GM21723 (cell line): ENCODE measurements at regions not wholly inside any gene's neighbourhood (a gene's known extent, or its start where the extent isn't known, plus 50 kb on each side); places are given as distances from the start of the nearest gene placed in this dataset.

Source experiments
- ATAC-seq: cut with Tn5 transposase; IDR thresholded peaks from one replicate; pipeline ENCODE4 v1.9.1; 2021; ENCODE audit warnings: mild to moderate bottlenecking, moderate library complexity; ENCODE audit not compliant: unreplicated experiment

DNA sequence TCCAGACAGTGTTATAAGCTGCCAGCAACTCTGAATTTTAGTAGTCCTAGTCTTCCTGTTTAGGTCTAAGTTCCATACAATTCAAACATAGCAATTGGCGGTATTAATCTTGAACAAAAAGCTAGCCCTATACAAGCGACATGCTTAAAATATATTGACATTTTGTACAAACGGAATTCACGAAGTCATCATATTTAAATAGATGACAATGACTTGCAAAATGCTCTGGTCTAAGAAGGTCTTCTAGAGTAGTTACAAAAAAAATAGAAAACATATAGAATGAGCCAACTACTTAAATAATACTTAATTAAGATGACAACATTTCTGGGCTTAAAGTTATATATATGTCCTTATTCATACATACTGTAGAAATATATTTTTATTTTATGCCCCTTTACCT is 446.6 kb downstream of the ANKRD7 start:
- no peak for ATAC-seq

- ATAC-seq = no peak
Observed at GRCh38 chr7:118684796-118685195, 460.3 kb downstream of the ANKRD7 start.

DNA sequence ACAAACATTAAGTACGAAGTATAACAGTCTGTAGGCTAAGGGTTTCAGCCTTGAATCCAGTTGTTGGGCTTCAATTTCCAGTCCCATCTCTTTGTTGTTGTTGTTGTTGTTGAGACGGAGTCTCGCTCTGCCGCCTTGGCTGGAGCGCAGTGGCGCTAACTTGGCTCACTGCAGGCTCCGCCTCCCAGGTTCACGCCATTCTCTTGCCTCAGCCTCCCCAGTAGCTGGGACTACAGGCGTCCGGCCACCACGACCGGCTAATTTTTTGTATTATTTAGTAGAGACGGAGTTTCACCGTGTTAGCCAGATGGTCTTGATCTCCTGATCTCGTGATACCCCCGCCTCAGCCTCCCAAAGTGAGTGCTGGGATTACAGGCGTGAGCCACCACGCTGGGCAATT is 464.9 kb downstream of the ANKRD7 start:
- no peak for ATAC-seq

DNA sequence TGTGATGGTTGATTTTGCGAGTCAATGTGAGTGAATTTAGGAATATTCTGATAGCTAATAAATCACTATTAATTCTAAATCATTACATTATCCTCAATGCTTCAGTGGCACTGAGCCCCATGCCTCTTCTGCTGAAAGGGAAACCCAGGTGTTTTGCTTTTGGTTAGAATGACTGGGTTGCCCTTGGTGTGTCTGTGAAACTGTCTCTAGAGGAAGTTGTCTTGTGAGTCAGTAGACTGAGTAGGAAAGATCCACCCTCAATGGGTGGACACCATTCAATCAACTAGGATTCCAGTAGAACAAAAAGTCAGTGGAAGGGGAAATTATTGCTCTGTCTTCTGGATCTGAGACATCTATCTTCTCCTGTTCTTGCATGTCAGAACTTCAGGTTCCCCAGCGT is 472.4 kb downstream of the ANKRD7 start:
- no peak for ATAC-seq

GRCh38 chr7:118699222-118699621 is 474.7 kb downstream of the ANKRD7 start:
- no peak for ATAC-seq

GRCh38 chr7:118708741-118709140 is 484.2 kb downstream of the ANKRD7 start:
- ATAC-seq = no peak

GRCh38 chr7:118711688-118712087 is 487.2 kb downstream of the ANKRD7 start:
- no peak for ATAC-seq

- no peak for ATAC-seq
Observed at GRCh38 chr7:118713039-118713438, 488.5 kb downstream of the ANKRD7 start.

- no peak for ATAC-seq
Observed at GRCh38 chr7:118720632-118721031, 496.1 kb downstream of the ANKRD7 start.

DNA sequence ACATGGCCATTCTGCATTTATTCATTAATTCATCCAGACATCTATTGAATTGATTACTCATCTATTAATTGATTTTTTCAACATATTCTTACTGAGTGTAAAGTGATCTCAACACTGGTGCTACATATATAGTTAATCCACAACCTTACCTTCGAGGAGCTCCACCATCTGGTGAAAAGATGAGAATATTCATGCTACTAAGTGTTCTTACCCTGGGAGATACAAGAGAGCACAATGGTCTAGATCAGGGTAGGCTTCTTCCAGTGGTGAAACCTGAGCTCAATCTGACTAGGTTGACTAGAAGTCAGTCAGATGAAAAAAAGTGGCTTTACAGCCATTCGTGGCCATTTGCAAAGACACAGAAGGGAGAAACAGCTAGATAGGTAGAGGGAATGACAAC is 507.4 kb downstream of the ANKRD7 start:
- ATAC-seq = no peak

GRCh38 chr7:118734541-118734940 is 510.0 kb downstream of the ANKRD7 start:
- ATAC-seq = no peak

DNA sequence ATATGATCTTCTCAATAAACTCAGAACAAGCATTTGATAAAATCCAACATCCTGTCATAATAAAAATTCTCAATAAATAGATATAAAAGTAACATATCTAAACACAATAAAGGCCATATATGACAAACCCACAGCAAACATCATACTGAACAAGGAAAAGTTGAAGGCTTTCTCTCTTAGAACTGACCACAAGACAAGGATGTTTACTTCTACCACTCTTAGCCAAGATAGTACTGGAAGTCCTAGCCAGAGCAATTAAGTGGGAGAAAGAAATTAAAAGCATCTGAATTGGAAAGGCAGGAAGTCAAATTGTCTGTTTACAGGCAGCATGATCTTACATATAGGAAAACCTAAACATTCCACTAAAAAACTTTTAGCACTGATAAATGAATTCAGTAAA is 510.9 kb downstream of the ANKRD7 start:
- ATAC-seq = no peak

DNA sequence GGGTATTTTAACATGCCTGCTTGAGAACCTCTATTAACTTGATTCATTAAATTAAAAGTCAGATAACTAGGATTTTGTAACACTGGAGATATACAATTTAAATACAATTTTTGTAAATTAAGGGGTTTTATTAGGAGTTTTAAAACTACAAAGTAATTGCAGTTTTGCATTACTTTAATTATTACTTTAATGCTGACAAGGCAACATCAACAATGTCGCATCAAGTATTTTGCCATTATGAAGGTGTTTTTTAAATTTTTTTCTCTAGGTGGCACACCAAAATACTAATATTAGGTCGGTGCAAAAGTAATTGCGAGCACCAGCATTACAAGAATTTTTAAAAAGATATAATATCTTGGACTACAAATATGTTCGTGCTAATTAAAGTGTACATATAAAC is 513.4 kb downstream of the ANKRD7 start:
- ATAC-seq = no peak

DNA sequence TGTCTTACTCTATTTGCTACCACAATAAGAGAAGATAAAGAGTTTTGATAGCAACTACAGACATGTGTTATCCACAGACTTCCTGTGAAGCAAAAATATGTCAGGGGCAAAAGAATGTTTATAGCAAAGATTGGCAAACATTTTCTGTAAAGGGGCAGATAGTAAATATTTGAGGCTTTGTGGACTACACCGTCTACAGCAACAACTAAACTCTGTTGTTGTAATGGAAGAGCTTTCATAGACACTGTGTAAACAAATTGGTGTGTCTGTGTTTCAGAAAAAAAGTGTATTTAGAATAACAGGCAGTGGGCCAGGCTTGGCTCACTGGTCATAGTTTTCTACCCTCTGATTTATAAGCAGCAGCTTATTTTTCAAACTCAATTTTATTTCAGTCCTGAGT is 521.4 kb downstream of the ANKRD7 start:
- no peak for ATAC-seq

GRCh38 chr7:118747473-118747872 is 523.0 kb downstream of the ANKRD7 start:
- no peak for ATAC-seq

DNA sequence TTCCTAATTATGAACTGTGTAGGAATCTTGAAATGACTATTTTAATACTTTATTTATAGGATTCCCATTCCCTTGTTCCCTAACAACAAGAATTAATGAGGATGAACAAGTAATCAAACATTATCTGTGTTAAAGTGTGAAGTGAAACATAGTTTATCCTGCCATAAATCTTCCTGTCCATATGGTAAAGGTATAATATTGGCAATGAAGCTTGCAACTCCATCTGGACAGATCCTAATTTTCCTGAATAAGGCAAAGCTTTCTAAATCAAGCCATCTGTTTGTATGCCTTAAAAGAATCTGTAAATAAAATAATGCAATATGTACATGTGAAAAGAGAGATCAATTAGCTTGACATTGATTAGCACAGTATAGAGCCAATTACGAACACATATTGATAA is 529.0 kb downstream of the ANKRD7 start:
- no peak for ATAC-seq

GRCh38 chr7:118754608-118755007 is 530.1 kb downstream of the ANKRD7 start:
- ATAC-seq = no peak

GRCh38 chr7:118755067-118755625 is 530.6 kb downstream of the ANKRD7 start:
- no peak for ATAC-seq

GRCh38 chr7:118757066-118757465 is 532.6 kb downstream of the ANKRD7 start:
- no peak for ATAC-seq

GRCh38 chr7:118758582-118758981 is 534.1 kb downstream of the ANKRD7 start:
- no peak for ATAC-seq

- ATAC-seq = no peak
Observed at GRCh38 chr7:118759921-118760320, 535.4 kb downstream of the ANKRD7 start.

- no peak for ATAC-seq
Observed at GRCh38 chr7:118762451-118762850, 537.9 kb downstream of the ANKRD7 start.

GRCh38 chr7:118764221-118764620 is 539.7 kb downstream of the ANKRD7 start:
- ATAC-seq = no peak

DNA sequence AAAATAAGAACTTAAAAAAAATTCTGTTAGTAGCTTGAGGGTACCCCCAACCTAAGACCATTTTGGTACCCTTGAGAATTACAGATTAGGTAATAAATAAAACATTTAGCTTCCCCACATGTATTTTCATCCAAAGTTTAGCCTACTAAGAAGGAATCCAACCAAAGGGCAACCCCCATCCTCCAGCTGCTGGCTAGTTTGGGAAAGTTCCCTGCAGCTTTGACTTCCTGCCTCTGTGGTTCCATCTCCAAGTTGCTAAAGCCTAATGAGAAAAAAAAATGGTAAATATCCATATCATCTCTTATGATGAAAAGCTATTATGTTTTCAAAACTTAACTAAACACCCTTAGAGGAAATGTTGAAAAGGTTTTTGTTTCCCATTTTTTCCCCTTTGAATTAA is 547.2 kb downstream of the ANKRD7 start:
- no peak for ATAC-seq
